ENCODE measurements at regions not wholly inside any gene's neighbourhood (a gene's known extent, or its start where the extent isn't known, plus 50 kb on each side); places are given as distances from the start of the nearest gene placed in this dataset.
"Not testable (repeated sequence)": the region's sequence is repeated elsewhere in the genome, so short reads cannot be mapped to it uniquely, and the experiment has no call there.

DNA sequence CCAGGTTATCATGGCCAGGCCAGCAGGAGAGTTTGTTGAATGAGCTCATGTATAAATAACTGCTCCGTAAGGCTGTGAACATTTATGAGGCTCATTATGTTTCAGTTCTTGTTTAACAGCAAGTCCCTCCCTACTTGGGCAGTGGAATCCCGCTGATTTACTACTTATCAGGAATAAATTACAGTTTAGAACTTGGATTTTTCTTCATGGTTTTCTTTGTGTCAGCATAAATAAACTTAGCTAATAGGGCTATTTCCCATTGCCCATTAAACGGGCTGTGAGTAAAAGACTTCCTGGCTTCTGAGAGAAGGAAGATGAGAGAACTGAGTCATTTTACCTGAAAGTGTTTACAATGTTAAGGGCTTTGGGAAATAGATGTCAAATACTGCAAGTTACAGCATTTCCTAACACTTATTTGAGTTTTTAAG, 701.6 kb upstream of the ANKRD30A start:
- TF ChIP-seq, protein P1, sequence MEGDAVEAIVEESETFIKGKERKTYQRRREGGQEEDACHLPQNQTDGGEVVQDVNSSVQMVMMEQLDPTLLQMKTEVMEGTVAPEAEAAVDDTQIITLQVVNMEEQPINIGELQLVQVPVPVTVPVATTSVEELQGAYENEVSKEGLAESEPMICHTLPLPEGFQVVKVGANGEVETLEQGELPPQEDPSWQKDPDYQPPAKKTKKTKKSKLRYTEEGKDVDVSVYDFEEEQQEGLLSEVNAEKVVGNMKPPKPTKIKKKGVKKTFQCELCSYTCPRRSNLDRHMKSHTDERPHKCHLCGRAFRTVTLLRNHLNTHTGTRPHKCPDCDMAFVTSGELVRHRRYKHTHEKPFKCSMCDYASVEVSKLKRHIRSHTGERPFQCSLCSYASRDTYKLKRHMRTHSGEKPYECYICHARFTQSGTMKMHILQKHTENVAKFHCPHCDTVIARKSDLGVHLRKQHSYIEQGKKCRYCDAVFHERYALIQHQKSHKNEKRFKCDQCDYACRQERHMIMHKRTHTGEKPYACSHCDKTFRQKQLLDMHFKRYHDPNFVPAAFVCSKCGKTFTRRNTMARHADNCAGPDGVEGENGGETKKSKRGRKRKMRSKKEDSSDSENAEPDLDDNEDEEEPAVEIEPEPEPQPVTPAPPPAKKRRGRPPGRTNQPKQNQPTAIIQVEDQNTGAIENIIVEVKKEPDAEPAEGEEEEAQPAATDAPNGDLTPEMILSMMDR (IDR thresholded peaks at IDR 0.05; ENCODE audit: borderline replicate concordance, control extremely low read depth, extremely low read depth, insufficient read depth, missing control alignments), result no peak
- DNase-seq (ENCODE audit: low spot score), result no peak
- in situ Hi-C loops (cut with MboI; ENCODE audit: low sequenced_read_pairs, unreplicated experiment), result no loop called here

DNA sequence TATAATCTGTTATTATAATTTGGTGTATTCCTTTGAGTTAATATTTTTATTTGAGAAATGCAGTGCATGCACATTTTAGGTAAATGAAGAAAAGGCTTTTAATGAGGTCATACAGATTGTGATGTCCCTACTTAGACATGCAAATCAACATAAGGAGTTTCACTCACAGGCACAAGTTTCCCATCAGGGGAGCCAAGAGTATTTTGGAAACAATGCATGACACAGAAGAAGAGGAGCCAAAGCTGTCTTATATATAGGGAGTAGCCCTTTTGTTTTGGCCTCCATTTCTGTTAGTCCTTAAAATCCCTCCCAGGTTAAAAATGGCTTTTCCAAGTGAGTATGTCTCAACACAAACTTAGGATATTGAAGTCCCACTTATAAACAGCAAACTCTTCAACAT, 703.4 kb upstream of the ANKRD30A start:
- in situ Hi-C loops (cut with MboI; ENCODE audit: low sequenced_read_pairs, unreplicated experiment), result no loop called here
- TF ChIP-seq, protein P1 (IDR thresholded peaks at IDR 0.05; ENCODE audit: borderline replicate concordance, control extremely low read depth, extremely low read depth, insufficient read depth, missing control alignments), result no peak
- DNase-seq (ENCODE audit: low spot score), result no peak

- in situ Hi-C loops (cut with MboI; ENCODE audit: low sequenced_read_pairs, unreplicated experiment), result no loop called here
- no peak for DNase-seq (ENCODE audit: low spot score)
- TF ChIP-seq, protein P1 (IDR thresholded peaks at IDR 0.05; ENCODE audit: borderline replicate concordance, control extremely low read depth, extremely low read depth, insufficient read depth, missing control alignments), result no peak
Observed at GRCh38 chr10:36416513-36416912, 708.9 kb upstream of the ANKRD30A start.

DNA sequence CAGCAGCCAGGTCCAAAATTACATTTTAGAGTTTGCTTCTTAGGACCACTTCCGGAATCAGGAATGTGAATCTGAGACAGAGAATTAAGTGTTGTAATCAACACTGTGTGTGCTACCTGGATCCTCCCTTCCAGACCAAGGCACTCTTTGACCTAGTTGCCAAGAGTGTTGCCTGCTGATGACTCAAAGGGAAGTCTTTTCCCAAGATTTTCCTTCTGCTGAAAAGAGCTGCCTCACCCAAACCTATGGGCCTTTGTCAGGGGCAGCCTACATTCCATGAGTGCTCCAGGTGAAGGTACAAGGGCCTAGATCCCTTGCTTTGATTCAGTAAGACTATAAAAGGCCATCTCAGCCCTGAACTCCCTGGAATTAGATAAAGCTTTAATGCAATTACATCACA, 712.5 kb upstream of the ANKRD30A start:
- TF ChIP-seq, protein P1 (IDR thresholded peaks at IDR 0.05; ENCODE audit: borderline replicate concordance, control extremely low read depth, extremely low read depth, insufficient read depth, missing control alignments), result no peak

DNA sequence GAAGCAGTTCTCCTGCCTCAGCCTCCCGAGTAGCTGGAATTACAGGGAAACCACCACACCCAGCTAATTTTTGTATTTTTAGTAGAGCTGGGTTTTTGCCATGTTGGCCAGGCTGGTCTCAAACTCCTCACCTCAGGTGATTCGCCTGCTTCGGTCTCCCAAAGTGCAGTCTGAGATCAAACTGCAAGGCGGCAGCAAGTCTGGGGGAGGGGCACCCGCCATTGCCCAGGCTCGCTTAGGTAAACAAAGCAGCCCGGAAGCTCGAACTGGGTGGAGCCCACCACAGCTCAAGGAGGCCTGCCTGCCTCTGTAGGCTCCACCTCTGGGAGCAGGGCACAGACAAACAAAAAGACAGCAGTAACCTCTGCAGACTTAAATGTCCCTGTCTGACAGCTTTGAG, 725.2 kb upstream of the ANKRD30A start:
- DNase-seq (ENCODE audit: low spot score); in situ Hi-C loops (cut with MboI; ENCODE audit: low sequenced_read_pairs, unreplicated experiment): not testable (repeated sequence)

More for the DNA sequence above, 712.5 kb upstream of the ANKRD30A start:
- in situ Hi-C loops (cut with MboI; ENCODE audit: low sequenced_read_pairs, unreplicated experiment), result no loop called here
- no peak for DNase-seq (ENCODE audit: low spot score)

DNA sequence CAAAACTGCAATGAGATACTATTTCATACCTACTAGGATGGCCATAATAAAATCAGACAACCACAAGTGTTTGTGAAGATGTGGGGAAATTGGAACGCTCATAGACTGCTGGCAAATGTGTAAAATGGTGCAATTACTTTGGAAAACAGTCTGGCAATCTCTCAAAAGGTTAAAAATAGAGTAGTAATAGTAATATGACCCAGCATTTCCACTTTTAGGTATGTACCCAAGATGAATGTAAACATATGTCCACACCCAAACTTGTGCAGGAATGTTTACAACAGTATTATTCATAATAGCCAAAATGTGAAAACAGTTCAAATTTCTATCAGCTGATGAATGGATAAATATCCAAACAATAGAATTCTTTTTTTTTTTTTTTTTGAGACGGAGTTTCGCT, 731.6 kb upstream of the ANKRD30A start:
- no peak for DNase-seq (ENCODE audit: low spot score)

DNA sequence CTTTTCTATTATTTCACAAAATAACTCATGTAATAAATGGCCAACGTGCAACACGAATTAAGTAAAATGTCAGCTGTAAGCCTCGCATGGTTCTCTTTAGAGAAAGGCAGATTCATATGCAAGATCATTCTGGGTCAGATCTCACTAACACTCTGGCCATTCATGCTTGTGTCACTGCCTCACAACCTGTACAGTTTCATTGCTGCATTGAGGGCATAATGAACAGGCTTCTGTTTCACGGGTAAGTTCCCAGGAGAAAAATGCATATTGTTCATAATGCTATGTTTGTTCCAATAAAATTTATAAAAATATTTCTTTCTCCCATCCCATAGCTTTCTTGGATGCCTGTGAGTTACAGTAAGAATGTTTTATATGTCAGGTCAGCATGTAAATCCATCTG, 734.0 kb upstream of the ANKRD30A start:
- TF ChIP-seq, protein P1 (IDR thresholded peaks at IDR 0.05; ENCODE audit: borderline replicate concordance, control extremely low read depth, extremely low read depth, insufficient read depth, missing control alignments), result no peak

More for the DNA sequence above, 731.6 kb upstream of the ANKRD30A start:
- TF ChIP-seq, protein P1 (IDR thresholded peaks at IDR 0.05; ENCODE audit: borderline replicate concordance, control extremely low read depth, extremely low read depth, insufficient read depth, missing control alignments), result no peak
- in situ Hi-C loops (cut with MboI; ENCODE audit: low sequenced_read_pairs, unreplicated experiment), result no loop called here

More for the DNA sequence above, 734.0 kb upstream of the ANKRD30A start:
- in situ Hi-C loops (cut with MboI; ENCODE audit: low sequenced_read_pairs, unreplicated experiment), result no loop called here
- no peak for DNase-seq (ENCODE audit: low spot score)
